ENCODE measurements at regions not wholly inside any gene's neighbourhood (a gene's known extent, or its start where the extent isn't known, plus 50 kb on each side); places are given as distances from the start of the nearest gene placed in this dataset.

DNA sequence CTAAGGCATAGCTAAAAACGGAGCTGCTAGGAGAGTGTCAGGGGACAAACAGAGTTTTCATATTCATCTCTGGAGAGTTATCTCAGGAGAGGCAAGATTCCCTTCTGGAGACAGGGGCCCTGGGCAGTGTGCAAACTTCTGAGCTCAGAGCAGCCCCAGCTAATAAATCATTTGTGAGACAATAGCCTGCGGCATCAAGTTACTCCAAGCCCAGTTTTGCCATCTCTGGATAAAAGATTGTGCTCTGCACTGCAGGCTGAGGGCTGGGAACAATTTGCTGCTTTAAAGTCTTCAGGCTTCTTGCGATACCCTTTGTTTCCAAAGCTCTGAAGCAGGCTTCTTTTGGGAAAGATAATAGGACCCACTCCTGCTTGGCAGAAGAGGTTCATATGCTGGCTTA is 164.3 kb upstream of the BRINP1 start:
- no peak for TF ChIP-seq EP300 (IDR thresholded peaks at IDR 0.05; ENCODE audit: low read depth)
- TF ChIP-seq POLR2AphosphoS5 (IDR thresholded peaks at IDR 0.05): no peak
- TF ChIP-seq POLR2A (IDR thresholded peaks at IDR 0.05): no peak
- TF ChIP-seq, protein P1, sequence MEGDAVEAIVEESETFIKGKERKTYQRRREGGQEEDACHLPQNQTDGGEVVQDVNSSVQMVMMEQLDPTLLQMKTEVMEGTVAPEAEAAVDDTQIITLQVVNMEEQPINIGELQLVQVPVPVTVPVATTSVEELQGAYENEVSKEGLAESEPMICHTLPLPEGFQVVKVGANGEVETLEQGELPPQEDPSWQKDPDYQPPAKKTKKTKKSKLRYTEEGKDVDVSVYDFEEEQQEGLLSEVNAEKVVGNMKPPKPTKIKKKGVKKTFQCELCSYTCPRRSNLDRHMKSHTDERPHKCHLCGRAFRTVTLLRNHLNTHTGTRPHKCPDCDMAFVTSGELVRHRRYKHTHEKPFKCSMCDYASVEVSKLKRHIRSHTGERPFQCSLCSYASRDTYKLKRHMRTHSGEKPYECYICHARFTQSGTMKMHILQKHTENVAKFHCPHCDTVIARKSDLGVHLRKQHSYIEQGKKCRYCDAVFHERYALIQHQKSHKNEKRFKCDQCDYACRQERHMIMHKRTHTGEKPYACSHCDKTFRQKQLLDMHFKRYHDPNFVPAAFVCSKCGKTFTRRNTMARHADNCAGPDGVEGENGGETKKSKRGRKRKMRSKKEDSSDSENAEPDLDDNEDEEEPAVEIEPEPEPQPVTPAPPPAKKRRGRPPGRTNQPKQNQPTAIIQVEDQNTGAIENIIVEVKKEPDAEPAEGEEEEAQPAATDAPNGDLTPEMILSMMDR (IDR thresholded peaks at IDR 0.05): no peak
- no peak for DNase-seq
- 38 to 55% methylated on average over 3 of the region's 3 CpGs for WGBS, 2 donors (ENCODE audit: low coverage in 1 of 2)
- H3K36me3 ChIP-seq: no peaks in the 10 kb centered on the region
- intact Hi-C loops (cut with DNase I; ENCODE audit: low total_unique reads): no loop called here
- no peaks in the 10 kb centered on the region for H3K27me3 ChIP-seq
- no peak overlapping the region for H3K27ac ChIP-seq
- H3K4me3 ChIP-seq: no peak overlapping the region
- H3K4me1 ChIP-seq: no peaks in the 10 kb centered on the region
- H3K9me3 ChIP-seq: no peaks in the 10 kb centered on the region
- in situ Hi-C loops (cut with MboI; ENCODE audit: low pct_ligation_motif_present in 1 of 4, low pct_unique_long_range_greater_than_20kb in 1 of 4, low sequenced_read_pairs in 3 of 4): no loop called here

DNA sequence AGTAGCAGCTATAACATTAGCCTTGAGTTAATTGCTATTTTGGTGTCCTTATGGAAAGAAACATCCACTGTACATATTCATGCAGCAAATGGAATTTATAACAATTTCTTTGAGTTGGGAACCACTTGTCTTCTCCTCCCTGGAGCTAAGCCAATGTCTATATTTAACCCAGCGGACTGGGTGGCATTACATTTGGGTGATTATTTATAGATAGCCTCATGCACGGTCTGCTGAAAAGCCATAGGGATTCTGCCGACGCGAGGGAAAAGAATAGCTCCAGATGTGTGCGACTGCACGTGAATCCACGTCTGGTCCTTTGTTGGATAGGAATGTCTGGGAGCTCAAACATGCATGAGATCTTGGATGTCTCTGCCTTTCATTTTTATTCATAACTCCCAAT is 157.5 kb upstream of the BRINP1 start:
- WGBS, 2 donors (ENCODE audit: low coverage in 1 of 2): 81 to 87% methylated on average over 8 of the region's 8 CpGs
- Histone ChIP-seq H3K27ac (no peak overlapping the region), H3K4me1 (no peaks in the 10 kb centered on the region), H3K27me3 (no peaks in the 10 kb centered on the region), H3K9me3 (no peaks in the 10 kb centered on the region), H3K4me3 (no peak overlapping the region), H3K36me3 (no peaks in the 10 kb centered on the region)
- intact Hi-C loops (cut with DNase I; ENCODE audit: low total_unique reads) (no loop called here), in situ Hi-C loops (cut with MboI; ENCODE audit: low pct_ligation_motif_present in 1 of 4, low pct_unique_long_range_greater_than_20kb in 1 of 4, low sequenced_read_pairs in 3 of 4) (no loop called here)
- DNase-seq: no peak
- TF ChIP-seq POLR2AphosphoS5 (IDR thresholded peaks at IDR 0.05): no peak
- TF ChIP-seq EP300 (IDR thresholded peaks at IDR 0.05; ENCODE audit: low read depth): no peak
- no peak for TF ChIP-seq POLR2A (IDR thresholded peaks at IDR 0.05)
- TF ChIP-seq, protein P1 (IDR thresholded peaks at IDR 0.05): no peak

DNA sequence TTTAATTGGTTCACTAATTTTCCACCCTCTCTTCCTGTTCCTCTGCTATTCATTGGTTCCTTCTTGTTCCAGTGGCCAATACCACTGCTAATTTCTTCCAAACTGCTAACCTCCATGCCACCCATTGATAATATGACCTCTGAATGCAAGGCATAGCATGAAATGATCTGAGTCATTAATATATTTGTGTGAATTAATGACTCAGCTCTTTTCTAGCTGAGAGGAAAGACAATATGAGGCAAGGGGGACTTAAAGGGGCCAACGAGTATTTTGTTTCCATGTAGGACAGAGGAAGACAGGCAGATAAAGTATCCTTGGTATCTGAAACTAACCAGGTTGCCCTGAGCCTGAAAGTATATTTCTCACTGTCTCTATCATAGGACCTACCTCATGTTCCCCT is 154.3 kb upstream of the BRINP1 start:
- Histone ChIP-seq H3K9me3 (no peaks in the 10 kb centered on the region), H3K4me3 (no peak overlapping the region), H3K4me1 (no peaks in the 10 kb centered on the region), H3K36me3 (no peaks in the 10 kb centered on the region), H3K27me3 (no peaks in the 10 kb centered on the region), H3K27ac (no peak overlapping the region)
- WGBS, 2 donors (ENCODE audit: low coverage in 1 of 2): 42 to 50% methylated on average over 1 of the region's 1 CpG
- DNase-seq: no peak
- TF ChIP-seq EP300 (IDR thresholded peaks at IDR 0.05; ENCODE audit: low read depth) (no peak), POLR2A (IDR thresholded peaks at IDR 0.05) (no peak), POLR2AphosphoS5 (IDR thresholded peaks at IDR 0.05) (no peak)
- TF ChIP-seq, protein P1 (IDR thresholded peaks at IDR 0.05): no peak
- in situ Hi-C loops (cut with MboI; ENCODE audit: low pct_ligation_motif_present in 1 of 4, low pct_unique_long_range_greater_than_20kb in 1 of 4, low sequenced_read_pairs in 3 of 4) (no loop called here), intact Hi-C loops (cut with DNase I; ENCODE audit: low total_unique reads) (no loop called here)

DNA sequence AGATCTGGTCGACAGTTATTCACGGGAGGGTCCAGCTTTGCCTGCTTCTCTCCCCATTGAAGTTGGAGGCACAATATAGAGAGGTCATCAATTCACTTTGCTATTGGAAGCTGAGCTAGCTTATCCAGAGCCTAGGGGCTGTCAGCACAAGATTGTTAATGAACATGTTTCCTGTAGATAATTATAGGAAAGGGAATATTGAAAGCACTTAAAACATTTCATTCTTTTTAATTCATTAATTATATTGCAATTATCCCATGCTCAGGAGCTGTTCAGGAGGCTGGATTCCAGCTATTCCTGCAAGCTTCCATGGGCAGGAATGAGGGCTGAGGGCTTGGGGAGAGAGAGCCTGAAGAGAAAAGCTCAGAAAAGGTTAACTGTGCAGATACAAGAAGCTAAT is 153.1 kb upstream of the BRINP1 start:
- no peaks in the 10 kb centered on the region for H3K9me3 ChIP-seq
- no peak overlapping the region for H3K27ac ChIP-seq
- 43 to 91% methylated on average over 2 of the region's 2 CpGs for WGBS, 2 donors (ENCODE audit: low coverage in 1 of 2)
- DNase-seq: no peak
- H3K4me3 ChIP-seq: no peak overlapping the region
- intact Hi-C loops (cut with DNase I; ENCODE audit: low total_unique reads): no loop called here
- no peaks in the 10 kb centered on the region for H3K4me1 ChIP-seq
- no peaks in the 10 kb centered on the region for H3K36me3 ChIP-seq
- H3K27me3 ChIP-seq: no peaks in the 10 kb centered on the region
- in situ Hi-C loops (cut with MboI; ENCODE audit: low pct_ligation_motif_present in 1 of 4, low pct_unique_long_range_greater_than_20kb in 1 of 4, low sequenced_read_pairs in 3 of 4): no loop called here
- TF ChIP-seq POLR2A (IDR thresholded peaks at IDR 0.05) (no peak), EP300 (IDR thresholded peaks at IDR 0.05; ENCODE audit: low read depth) (no peak), POLR2AphosphoS5 (IDR thresholded peaks at IDR 0.05) (no peak)
- TF ChIP-seq, protein P1 (IDR thresholded peaks at IDR 0.05): no peak
